Transverse colon (tissue), 3 donors: ENCODE measurements at regions not wholly inside any gene's neighbourhood (a gene's known extent, or its start where the extent isn't known, plus 50 kb on each side); places are given as distances from the start of the nearest gene placed in this dataset.

Experiments
- EP300 ChIP-seq: sonication (generic); formaldehyde crosslinking; IDR thresholded peaks from one replicate; pipeline ENCODE4 v1.6.1; 2017; ENCODE audit warnings: antibody characterized with exemption, low read depth
- POLR2A ChIP-seq: fragments of 450-650 bp; IDR thresholded peaks from one replicate; pipeline ENCODE4 v1.6.1; 2016; ENCODE audit warnings: antibody characterized with exemption, mild to moderate bottlenecking, moderate library complexity
- TF ChIP-seq, protein P1 (sequence below), 5 experiments: fragments of 200-600 bp in 3 of 5; fragments of 450-650 bp in 2 of 5; sonication (generic) in 3 of 5; IDR thresholded peaks; 1 replicate in 2 of 5; 2 replicates in 3 of 5; pipeline ENCODE4 v1.5.1; 2016 to 2017; ENCODE audit warnings: antibody characterized with exemption in 5 of 5, inconsistent platforms in 3 of 5, mild to moderate bottlenecking in 2 of 5, moderate library complexity in 1 of 5

- TF ChIP-seq POLR2A (no peak), EP300 (no peak)
- TF ChIP-seq, protein P1, sequence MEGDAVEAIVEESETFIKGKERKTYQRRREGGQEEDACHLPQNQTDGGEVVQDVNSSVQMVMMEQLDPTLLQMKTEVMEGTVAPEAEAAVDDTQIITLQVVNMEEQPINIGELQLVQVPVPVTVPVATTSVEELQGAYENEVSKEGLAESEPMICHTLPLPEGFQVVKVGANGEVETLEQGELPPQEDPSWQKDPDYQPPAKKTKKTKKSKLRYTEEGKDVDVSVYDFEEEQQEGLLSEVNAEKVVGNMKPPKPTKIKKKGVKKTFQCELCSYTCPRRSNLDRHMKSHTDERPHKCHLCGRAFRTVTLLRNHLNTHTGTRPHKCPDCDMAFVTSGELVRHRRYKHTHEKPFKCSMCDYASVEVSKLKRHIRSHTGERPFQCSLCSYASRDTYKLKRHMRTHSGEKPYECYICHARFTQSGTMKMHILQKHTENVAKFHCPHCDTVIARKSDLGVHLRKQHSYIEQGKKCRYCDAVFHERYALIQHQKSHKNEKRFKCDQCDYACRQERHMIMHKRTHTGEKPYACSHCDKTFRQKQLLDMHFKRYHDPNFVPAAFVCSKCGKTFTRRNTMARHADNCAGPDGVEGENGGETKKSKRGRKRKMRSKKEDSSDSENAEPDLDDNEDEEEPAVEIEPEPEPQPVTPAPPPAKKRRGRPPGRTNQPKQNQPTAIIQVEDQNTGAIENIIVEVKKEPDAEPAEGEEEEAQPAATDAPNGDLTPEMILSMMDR (IDR thresholded peaks at IDR 0.05), result no peak
Observed at GRCh38 chr13:65307056-65307455, 1923.1 kb downstream of the PCDH9 start.
